Activated naive CD8-positive, alpha-beta T cell treated with anti-CD3 and anti-CD28 coated beads, Interleukin-2, amount 50 U/mL, for 24 hours (primary cell): ENCODE measurements at regions not wholly inside any gene's neighbourhood (a gene's known extent, or its start where the extent isn't known, plus 50 kb on each side); places are given as distances from the start of the nearest gene placed in this dataset.
"Not testable (repeated sequence)": the region's sequence is repeated elsewhere in the genome, so short reads cannot be mapped to it uniquely, and the experiment has no call there.

ENCODE experiments used
- ATAC-seq: fragments of 150-1000 bp; cut with Tn5 transposase; one replicate; pipeline ENCODE4 v1.10.0; 2021
- DNase-seq: peaks from one replicate; pipeline ENCODE4 v3.0.0; 2021
- H3K27ac Mint-ChIP-seq: one replicate; pipeline ENCODE4 v1.8.0; 2021; ENCODE audit warnings: mild to moderate bottlenecking, mixed read lengths
- H3K27me3 Mint-ChIP-seq: one replicate; pipeline ENCODE4 v1.8.0; 2021; ENCODE audit warnings: mixed read lengths
- H3K36me3 Mint-ChIP-seq: one replicate; pipeline ENCODE4 v1.8.0; 2021; ENCODE audit warnings: low read depth, mixed read lengths
- H3K4me1 Mint-ChIP-seq: one replicate; pipeline ENCODE4 v1.8.0; 2021; ENCODE audit warnings: mixed read lengths
- H3K4me3 Mint-ChIP-seq: one replicate; pipeline ENCODE4 v1.8.0; 2021; ENCODE audit warnings: mild to moderate bottlenecking, moderate library complexity, mixed read lengths
- H3K9me3 Mint-ChIP-seq: one replicate; pipeline ENCODE4 v1.8.0; 2021; ENCODE audit warnings: mixed read lengths

DNA sequence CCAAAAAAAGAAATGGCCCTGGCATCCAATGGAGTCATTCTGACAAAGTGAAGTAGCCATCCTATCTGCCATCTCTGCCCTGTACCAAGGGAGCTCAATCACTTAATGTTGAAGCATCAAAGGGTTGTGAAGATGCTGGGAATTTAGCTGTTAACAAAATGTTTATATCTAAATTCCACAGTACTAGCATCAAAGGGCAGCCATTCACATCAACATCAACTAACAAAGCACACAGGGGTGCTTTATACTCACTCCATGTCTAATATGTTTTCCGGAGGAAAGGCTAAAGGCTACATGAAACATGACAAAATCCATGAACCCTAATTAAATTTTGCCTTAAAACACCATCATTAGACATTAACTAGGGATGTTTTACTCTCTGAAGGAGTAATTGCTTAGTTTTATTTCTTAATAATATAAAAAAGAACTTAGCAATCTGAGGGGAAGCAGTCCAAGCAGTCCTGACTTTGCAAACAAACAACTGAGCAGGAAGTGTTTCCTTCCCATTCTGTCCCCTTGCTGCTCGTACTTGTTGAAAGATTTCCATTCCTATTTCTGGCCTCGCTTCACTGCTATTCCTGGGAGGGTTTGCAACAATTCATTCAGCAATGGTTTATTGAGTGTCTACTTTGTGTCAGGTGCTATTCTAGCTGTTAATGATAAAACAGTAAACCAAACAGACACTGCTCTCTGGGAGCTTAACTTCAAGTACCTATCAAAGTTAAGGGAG, 208.6 kb upstream of the SLC7A11 start:
- ATAC-seq: no peak
- no peak for DNase-seq
- Mint-ChIP-seq H3K27ac (no peak overlapping the region), H3K36me3 (no peaks in the 10 kb centered on the region), H3K4me3 (no peak overlapping the region), H3K4me1 (no peaks in the 10 kb centered on the region), H3K27me3 (no peaks in the 10 kb centered on the region), H3K9me3 (no peaks in the 10 kb centered on the region)

- H3K27me3 Mint-ChIP-seq: no peaks in the 10 kb centered on the region
- H3K4me3 Mint-ChIP-seq: no peak overlapping the region
- ATAC-seq: no peak
- H3K4me1 Mint-ChIP-seq: no peaks in the 10 kb centered on the region
- H3K9me3 Mint-ChIP-seq: no peaks in the 10 kb centered on the region
- DNase-seq: no peak
- no peak overlapping the region for H3K27ac Mint-ChIP-seq
- no peaks in the 10 kb centered on the region for H3K36me3 Mint-ChIP-seq
These were observed 207.8 kb upstream of the SLC7A11 start for GRCh38 chr4:138449938-138450337.

- Mint-ChIP-seq H3K27ac (no peak overlapping the region), H3K9me3 (peaks cover 4% of the 10 kb centered on the region), H3K4me1 (no peaks in the 10 kb centered on the region), H3K4me3 (no peak overlapping the region), H3K27me3 (no peaks in the 10 kb centered on the region), H3K36me3 (no peaks in the 10 kb centered on the region)
- DNase-seq: no peak
- no peak for ATAC-seq
These were observed 206.0 kb upstream of the SLC7A11 start for GRCh38 chr4:138448169-138448568.

DNA sequence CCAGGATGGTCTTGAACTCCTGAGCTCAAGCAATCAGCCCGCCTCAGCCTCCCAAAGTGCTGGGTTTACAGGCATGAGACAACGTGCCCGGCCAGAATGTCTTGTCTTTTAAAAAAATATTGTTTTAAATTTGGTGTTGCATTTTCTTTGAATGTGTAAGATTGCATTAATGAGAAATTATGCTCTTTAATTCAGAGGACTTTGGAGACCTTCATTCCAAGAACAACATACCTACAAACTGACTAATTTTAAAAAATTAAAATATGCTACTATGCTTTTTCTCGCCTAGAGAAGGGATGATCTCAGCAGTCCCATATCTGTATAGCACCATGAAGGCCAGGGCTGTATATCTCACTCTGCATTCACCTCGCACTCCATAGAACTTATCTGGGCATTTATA, 204.3 kb upstream of the SLC7A11 start:
- H3K4me1 Mint-ChIP-seq: no peaks in the 10 kb centered on the region
- H3K27ac Mint-ChIP-seq: no peak overlapping the region
- H3K27me3 Mint-ChIP-seq: no peaks in the 10 kb centered on the region
- H3K36me3 Mint-ChIP-seq: no peaks in the 10 kb centered on the region
- H3K9me3 Mint-ChIP-seq: peaks cover 7% of the 10 kb centered on the region
- ATAC-seq (no peak), DNase-seq (no peak)
- H3K4me3 Mint-ChIP-seq: no peak overlapping the region

DNA sequence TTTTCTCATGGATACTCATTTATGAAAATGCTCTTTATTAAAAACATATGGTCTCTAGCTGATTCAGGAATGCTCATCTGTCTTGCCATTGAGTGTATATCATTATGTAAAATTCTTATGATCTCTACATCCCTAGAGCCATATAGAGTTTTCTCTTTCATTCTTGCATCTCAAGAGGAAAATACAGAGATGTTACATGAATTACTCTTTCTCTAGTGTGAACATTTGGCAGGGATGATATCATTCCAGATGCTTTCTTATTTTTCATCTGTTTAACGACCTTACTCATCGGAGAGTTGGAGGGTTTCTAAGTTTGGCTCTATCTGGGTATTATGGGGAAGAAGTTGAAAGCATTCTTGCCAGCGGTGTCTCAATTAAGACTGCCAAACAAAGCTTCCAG, 202.9 kb upstream of the SLC7A11 start:
- H3K9me3 Mint-ChIP-seq: peaks cover 7% of the 10 kb centered on the region
- H3K4me3 Mint-ChIP-seq: no peak overlapping the region
- no peaks in the 10 kb centered on the region for H3K27me3 Mint-ChIP-seq
- ATAC-seq: no peak
- H3K4me1 Mint-ChIP-seq: no peaks in the 10 kb centered on the region
- no peak for DNase-seq
- no peaks in the 10 kb centered on the region for H3K36me3 Mint-ChIP-seq
- H3K27ac Mint-ChIP-seq: no peak overlapping the region

DNA sequence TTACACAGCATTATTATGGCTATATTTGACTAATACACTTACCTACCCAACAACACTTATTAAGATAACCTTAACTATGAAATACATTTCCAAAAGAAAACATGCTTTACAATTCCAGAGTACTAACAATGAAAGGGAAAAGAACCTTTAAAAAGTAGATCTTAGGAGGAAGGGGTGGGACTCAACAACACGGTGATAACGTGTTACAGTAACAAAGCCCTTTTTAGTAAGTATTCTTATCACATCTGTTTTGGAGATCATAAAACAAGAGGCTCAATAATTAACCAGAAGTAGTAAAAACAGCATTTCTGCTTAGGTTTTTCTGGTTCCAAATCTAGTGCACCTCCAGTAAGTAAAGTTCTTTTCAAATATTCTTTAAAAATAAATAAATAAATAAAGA, 202.1 kb upstream of the SLC7A11 start:
- no peak for DNase-seq
- Mint-ChIP-seq H3K27me3 (no peaks in the 10 kb centered on the region), H3K36me3 (no peaks in the 10 kb centered on the region), H3K4me3 (no peak overlapping the region), H3K9me3 (peaks cover 7% of the 10 kb centered on the region), H3K27ac (no peak overlapping the region), H3K4me1 (no peaks in the 10 kb centered on the region)
- no peak for ATAC-seq

GRCh38 chr4:138439143-138439581, 197.0 kb upstream of the SLC7A11 start:
- Mint-ChIP-seq H3K9me3 (peaks cover 10% of the 10 kb centered on the region), H3K4me3 (no peak overlapping the region), H3K27me3 (peaks cover under 1% of the 10 kb centered on the region), H3K4me1 (no peaks in the 10 kb centered on the region), H3K36me3 (no peaks in the 10 kb centered on the region), H3K27ac (no peak overlapping the region)
- DNase-seq: no peak
- no peak for ATAC-seq

GRCh38 chr4:138438608-138439007, 196.5 kb upstream of the SLC7A11 start:
- H3K27ac Mint-ChIP-seq: no peak overlapping the region
- no peak for ATAC-seq
- H3K27me3 Mint-ChIP-seq: peaks cover 4% of the 10 kb centered on the region
- peaks cover 11% of the 10 kb centered on the region for H3K9me3 Mint-ChIP-seq
- no peaks in the 10 kb centered on the region for H3K36me3 Mint-ChIP-seq
- no peak for DNase-seq
- H3K4me3 Mint-ChIP-seq: no peak overlapping the region
- no peaks in the 10 kb centered on the region for H3K4me1 Mint-ChIP-seq

DNA sequence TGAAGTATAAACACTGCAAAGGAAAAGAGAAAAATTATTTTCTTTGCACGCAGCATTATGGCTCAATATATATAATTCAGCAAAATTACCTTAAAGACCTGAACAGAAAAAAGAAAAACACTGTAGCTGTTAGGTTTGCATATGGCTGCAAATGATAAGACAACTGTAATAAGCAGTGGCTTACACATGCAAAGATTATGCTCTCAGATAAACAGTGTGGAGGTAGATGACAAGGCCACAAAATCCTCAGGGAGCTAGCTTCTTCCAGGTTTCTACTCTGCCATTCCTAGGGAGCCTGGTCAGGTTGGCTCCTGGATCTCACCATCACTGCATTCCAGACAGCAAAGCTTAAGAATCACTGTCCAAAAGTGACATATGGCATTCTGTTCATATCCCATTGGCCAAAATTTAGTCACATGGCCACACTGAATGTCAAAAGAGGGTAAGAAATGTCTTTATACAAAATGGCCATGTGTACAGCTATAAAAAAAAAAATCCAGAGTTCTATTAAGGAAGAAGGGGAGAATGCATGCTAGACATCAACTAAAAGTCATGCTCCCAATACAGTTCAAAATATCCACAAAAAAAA, 195.2 kb upstream of the SLC7A11 start:
- Mint-ChIP-seq H3K9me3 (peaks cover 13% of the 10 kb centered on the region), H3K4me1 (no peaks in the 10 kb centered on the region), H3K36me3 (no peaks in the 10 kb centered on the region), H3K27me3 (peaks cover 4% of the 10 kb centered on the region), H3K4me3 (no peak overlapping the region), H3K27ac (no peak overlapping the region)
- DNase-seq (no peak), ATAC-seq (no peak)

DNA sequence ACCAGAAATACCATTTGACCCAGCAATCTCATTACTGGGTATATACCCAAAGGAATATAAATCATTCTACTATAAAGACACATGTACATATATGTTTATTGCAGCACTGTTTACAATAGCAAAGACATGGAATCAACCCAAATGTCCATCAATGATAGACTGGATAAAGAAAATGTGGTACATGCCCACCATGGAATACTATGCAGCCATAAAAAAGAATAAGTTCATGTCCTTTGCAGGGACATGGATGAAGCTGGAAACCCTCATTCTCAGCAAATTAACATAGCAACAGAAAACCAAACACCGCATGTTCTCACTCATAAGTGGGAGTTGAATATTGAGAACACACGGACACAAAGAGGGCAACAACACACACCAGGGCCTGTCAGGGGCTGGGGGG, 193.6 kb upstream of the SLC7A11 start:
- H3K4me3 Mint-ChIP-seq, H3K27ac Mint-ChIP-seq, H3K27me3 Mint-ChIP-seq, DNase-seq, ATAC-seq, H3K4me1 Mint-ChIP-seq, H3K36me3 Mint-ChIP-seq: not testable (repeated sequence)
- peaks cover 14% of the 10 kb centered on the region for H3K9me3 Mint-ChIP-seq

GRCh38 chr4:138435046-138435445, 192.9 kb upstream of the SLC7A11 start:
- H3K9me3 Mint-ChIP-seq: peaks cover 14% of the 10 kb centered on the region
- not testable (repeated sequence) for H3K4me3 Mint-ChIP-seq, H3K27ac Mint-ChIP-seq, DNase-seq, H3K27me3 Mint-ChIP-seq, H3K36me3 Mint-ChIP-seq, H3K4me1 Mint-ChIP-seq, ATAC-seq

DNA sequence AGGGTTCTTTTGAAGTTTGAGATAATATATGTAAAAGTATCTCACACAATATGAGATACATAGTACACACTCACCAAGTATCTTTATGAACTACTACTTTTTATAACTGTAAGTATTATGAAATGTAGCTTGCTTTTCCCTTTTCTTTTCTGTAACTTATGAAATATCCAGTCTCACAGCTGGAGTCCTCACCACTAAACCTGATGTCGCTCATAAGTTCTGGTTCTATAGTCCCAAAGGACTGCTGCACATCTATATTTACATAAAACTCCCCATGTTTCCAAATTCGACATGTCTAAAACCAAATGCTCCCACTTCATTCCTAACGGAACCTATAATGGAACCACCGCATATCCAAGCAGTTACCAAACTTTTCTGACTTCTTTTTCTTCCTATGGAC, 186.5 kb upstream of the SLC7A11 start:
- H3K36me3 Mint-ChIP-seq: no peaks in the 10 kb centered on the region
- no peak for ATAC-seq
- peaks cover 7% of the 10 kb centered on the region for H3K9me3 Mint-ChIP-seq
- no peaks in the 10 kb centered on the region for H3K4me1 Mint-ChIP-seq
- DNase-seq: no peak
- no peak overlapping the region for H3K27ac Mint-ChIP-seq
- no peak overlapping the region for H3K4me3 Mint-ChIP-seq
- no peaks in the 10 kb centered on the region for H3K27me3 Mint-ChIP-seq

DNA sequence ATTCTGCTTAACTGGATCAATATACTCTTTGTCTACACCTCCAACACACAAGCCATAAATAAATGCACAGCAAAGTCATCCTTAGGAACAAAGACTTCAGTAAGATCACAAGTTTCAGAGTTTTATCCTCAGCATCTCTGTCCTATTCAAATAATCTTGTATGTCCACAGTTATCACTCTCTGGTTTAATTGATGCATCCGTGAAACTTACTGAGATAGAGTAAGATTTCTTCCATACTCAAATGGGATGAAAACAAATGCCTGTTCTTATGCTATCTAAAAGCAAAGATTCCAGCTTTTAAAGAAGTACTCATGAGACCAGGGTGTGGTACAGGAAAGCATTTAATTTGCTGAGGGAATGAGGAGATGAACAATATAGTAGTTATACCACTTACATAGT, 184.6 kb upstream of the SLC7A11 start:
- Mint-ChIP-seq H3K27me3 (no peaks in the 10 kb centered on the region), H3K4me1 (no peaks in the 10 kb centered on the region), H3K27ac (no peak overlapping the region), H3K9me3 (no peaks in the 10 kb centered on the region), H3K36me3 (no peaks in the 10 kb centered on the region), H3K4me3 (no peak overlapping the region)
- ATAC-seq: no peak
- no peak for DNase-seq

DNA sequence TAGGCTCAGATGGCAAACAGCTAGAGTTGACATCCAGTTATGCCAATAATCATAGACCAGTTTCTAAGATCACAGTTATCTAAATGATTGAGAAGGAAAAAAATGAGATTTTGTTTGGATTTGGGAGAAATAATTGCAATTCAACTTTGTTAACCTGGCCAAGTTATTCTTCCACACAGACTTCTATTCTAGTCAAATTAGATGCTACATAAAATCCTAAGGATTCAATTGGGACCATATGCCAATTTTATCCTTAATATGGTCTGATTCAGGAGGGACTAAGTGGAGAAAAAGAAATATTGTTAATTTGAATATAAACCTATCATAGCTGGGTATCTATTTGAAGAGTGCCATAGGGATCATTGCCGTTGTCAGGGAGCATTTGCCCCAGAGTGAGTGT, 178.3 kb upstream of the SLC7A11 start:
- no peaks in the 10 kb centered on the region for H3K9me3 Mint-ChIP-seq
- H3K36me3 Mint-ChIP-seq: no peaks in the 10 kb centered on the region
- no peak overlapping the region for H3K27ac Mint-ChIP-seq
- H3K4me3 Mint-ChIP-seq: no peak overlapping the region
- H3K4me1 Mint-ChIP-seq: no peaks in the 10 kb centered on the region
- H3K27me3 Mint-ChIP-seq: no peaks in the 10 kb centered on the region
- no peak for ATAC-seq
- DNase-seq: no peak

DNA sequence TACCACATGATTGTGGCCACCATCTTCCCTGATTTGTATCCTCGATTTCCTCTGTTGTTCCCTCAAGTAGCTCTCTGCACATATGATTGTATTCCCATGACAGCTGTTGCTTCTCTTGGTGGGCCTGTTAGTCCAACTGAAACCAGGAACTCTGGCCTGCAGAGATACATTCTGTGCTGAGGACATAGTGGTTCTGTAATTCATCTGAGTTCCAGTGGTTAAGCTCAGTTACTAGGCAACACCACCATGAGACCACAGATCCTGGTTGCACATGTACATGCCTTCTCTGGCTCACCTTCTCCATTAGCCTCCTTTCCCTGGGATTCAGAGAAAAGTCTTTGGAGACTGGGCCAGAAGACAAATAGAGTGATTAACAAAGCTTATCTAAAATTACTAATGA, 172.1 kb upstream of the SLC7A11 start:
- Mint-ChIP-seq H3K27me3 (no peaks in the 10 kb centered on the region), H3K36me3 (no peaks in the 10 kb centered on the region), H3K4me3 (no peak overlapping the region), H3K4me1 (no peaks in the 10 kb centered on the region), H3K9me3 (no peaks in the 10 kb centered on the region), H3K27ac (no peak overlapping the region)
- DNase-seq (no peak), ATAC-seq (no peak)

DNA sequence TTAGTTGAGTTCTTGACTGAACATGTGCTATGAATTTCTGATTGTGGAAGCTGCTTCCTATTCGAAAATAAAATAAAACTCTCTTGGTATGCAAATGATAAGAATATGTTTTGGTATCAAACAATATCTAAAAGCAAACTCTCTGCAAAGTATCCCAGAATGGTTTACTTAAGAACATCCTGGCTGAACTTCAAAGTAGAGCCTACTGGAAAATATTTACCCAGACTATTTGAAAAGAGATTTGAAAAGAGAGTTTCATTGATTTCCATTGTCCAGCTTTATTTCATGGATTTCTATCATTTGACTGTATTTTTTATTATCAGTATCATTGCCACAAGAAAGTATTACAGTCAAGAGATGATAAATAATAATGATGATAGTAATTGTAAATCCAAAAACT, 171.1 kb upstream of the SLC7A11 start:
- no peak overlapping the region for H3K4me3 Mint-ChIP-seq

More for the DNA sequence above, 171.1 kb upstream of the SLC7A11 start:
- Mint-ChIP-seq H3K4me1 (no peaks in the 10 kb centered on the region), H3K36me3 (no peaks in the 10 kb centered on the region), H3K9me3 (no peaks in the 10 kb centered on the region), H3K27ac (no peak overlapping the region), H3K27me3 (no peaks in the 10 kb centered on the region)
- DNase-seq (no peak), ATAC-seq (no peak)
